Fibroblast of lung (primary cell): ENCODE measurements at regions not wholly inside any gene's neighbourhood (a gene's known extent, or its start where the extent isn't known, plus 50 kb on each side); places are given as distances from the start of the nearest gene placed in this dataset.

Source experiments
- EZH2 ChIP-seq: IDR thresholded peaks from 2 replicates; pipeline ENCODE4 v1.5.1; 2012; ENCODE audit warnings: low read length, control low read depth, mild to moderate bottlenecking; ENCODE audit errors: missing control alignments
- TF ChIP-seq, protein P1 (sequence below), 2 donors: IDR thresholded peaks in 1 of 2; conservative IDR thresholded peaks in 1 of 2; 1 replicate in 1 of 2; 2 replicates in 1 of 2; pipeline ENCODE4 v1.5.1; 2011 to 2012; ENCODE audit warnings: low read length in 2 of 2, control low read depth in 1 of 2, inconsistent platforms in 1 of 2, low read depth in 1 of 2, mild to moderate bottlenecking in 1 of 2

DNA sequence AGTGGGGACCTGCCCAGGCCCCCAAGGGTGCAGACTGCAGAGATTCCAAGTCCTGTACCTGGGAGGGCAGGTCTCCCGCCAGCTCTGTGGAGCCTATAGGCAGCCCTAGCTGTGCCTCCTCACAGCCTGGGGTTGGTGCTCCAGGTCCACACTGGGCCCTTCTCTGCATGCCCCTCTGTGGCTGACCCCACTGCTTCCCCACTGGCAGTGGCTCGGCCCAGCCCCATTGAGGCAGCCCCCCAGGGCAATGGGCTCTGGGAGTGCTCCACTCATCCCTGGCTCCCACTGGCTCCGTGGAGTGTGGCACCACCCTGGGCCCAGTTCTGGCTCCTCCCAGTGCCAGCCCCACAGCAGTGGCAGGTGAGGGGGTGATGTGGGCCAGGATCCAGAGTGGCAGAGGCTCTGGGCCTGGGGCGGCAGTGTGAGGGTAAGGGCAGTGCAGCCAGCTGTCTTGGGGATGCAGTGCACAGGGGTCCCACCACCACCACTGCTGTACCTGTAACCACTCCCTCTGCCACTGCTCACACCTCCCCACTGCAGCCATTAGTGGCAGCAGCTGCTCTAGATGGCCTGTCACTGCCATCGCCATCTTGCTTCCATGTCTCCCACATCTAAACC is 312.2 kb downstream of the GPM6A start:
- TF ChIP-seq, protein P1, sequence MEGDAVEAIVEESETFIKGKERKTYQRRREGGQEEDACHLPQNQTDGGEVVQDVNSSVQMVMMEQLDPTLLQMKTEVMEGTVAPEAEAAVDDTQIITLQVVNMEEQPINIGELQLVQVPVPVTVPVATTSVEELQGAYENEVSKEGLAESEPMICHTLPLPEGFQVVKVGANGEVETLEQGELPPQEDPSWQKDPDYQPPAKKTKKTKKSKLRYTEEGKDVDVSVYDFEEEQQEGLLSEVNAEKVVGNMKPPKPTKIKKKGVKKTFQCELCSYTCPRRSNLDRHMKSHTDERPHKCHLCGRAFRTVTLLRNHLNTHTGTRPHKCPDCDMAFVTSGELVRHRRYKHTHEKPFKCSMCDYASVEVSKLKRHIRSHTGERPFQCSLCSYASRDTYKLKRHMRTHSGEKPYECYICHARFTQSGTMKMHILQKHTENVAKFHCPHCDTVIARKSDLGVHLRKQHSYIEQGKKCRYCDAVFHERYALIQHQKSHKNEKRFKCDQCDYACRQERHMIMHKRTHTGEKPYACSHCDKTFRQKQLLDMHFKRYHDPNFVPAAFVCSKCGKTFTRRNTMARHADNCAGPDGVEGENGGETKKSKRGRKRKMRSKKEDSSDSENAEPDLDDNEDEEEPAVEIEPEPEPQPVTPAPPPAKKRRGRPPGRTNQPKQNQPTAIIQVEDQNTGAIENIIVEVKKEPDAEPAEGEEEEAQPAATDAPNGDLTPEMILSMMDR (conservative IDR thresholded peaks at IDR 0.05 in 1 of 2, IDR thresholded peaks at IDR 0.05 in 1 of 2; ENCODE audit: low read depth in 1 of 2, low read length in 2 of 2): no peak
- no peak for TF ChIP-seq EZH2
